Activated effector memory CD4-positive, alpha-beta T cell treated with anti-CD3 and anti-CD28 coated beads, Interleukin-2, amount 50 U/mL, for 16 hours (primary cell): ENCODE measurements at regions not wholly inside any gene's neighbourhood (a gene's known extent, or its start where the extent isn't known, plus 50 kb on each side); places are given as distances from the start of the nearest gene placed in this dataset.
"Not testable (repeated sequence)": the region's sequence is repeated elsewhere in the genome, so short reads cannot be mapped to it uniquely, and the experiment has no call there.

Experiments used
- DNase-seq: peaks from one replicate; pipeline ENCODE4 v3.0.0-alpha.2; 2020

DNA sequence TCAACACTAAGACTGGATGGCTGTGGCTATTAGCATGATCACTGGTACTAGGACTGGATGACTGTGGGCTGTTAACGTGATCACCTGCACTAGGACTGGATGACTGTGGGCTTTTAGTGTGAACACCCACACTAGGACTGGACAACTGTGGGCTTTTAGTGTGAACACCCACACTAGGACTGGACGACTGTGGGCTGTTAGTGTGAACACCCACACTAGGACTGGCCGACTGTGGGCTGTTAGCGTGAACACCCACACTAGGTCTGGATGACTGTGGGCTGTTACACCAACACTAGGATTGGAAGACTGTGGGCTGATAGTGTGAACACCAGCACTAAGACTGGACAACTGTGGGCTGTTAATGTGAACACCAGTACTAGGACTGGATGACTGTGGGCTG lies 329.2 kb downstream of the OSTF1 start:
- no peak for DNase-seq

DNA sequence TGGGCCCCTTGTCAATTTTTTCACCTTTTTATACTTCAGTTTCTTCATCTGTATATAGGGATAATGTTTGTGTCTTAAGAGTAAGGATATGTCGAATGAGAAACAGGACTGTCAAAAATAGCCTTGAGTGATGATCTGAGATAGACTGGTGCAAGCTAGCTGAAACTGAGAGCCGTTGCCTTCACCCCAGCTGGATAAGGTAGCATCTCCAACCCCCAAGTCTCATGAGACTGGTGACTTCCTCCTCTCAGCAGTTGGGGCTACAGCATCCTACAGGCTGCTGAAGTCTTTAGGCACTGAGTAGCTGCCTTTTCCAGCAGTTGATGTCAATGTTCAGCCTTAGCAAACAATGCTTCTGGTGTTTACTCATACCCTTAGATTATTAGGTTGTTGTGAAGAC lies 330.2 kb downstream of the OSTF1 start:
- DNase-seq = no peak

DNA sequence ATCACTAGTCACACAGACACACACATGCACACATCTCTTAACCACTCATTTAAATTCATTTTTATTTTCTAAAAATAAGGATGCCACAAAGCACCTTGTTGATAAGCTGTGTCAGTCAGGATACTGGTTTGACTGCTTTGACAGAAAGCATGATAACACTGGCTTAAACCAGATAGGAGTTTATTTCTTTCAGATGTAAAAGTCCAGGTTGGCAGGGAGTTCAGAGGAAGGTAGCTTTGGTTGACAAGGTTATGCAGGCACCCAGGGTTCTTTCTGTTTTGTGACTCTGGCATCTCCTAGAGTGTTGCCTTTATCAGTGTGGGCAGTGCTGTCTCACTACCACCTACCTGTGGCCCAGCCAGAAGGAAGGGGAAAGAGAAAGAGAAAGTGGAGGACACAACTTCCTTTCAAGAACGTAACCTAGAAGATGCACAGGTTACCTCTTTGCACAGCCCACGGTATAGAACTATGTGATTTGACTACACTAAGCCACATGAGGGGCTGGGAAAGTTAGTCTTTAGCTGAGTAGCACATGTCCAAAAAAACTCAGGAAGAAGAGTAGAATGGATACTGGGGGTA lies 334.7 kb downstream of the OSTF1 start:
- DNase-seq = no peak

DNA sequence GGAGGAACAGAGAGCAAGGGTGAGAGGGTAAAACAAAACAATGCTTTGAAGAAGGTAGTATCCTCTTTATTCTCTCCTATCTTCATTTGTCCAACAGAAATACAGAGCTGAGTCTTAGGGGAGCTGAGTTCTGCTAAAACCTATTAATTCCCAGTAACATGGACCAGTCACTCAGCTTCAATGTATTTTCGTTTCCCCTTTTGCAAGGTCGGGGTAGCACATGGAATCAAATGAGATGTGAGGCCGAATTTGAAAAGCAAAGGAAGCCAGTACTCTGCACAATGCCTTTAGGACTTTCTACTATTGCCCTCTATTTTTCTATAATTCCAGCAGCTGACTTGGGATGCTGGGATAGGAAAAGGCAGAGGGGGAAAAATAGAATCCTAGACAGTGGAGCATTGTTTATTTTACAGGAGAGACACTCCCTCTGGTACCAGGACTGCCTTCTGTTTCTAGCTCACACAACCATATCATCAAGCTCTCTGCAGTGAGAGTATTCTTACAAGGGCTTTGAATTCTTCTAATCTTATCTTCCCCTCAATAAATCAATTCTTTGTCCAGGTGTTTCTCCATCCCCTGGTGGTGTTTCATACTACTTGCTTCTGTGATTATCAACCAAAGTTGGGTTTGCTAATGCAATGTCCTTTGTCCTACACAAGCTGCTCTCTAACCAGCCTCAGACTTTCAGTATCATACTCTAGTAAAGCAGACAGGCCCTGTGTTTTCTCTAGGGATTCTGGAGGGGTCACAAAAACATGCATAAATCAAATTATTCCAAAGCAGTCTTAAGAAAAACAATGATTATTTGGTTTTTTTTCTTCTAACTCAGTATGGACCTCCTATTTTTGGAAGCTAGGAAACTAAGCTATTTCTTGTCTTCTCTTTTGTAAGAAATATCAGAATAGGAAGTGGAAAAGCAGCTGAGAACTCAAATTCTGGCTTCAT lies 341.5 kb downstream of the OSTF1 start:
- DNase-seq = no peak

DNA sequence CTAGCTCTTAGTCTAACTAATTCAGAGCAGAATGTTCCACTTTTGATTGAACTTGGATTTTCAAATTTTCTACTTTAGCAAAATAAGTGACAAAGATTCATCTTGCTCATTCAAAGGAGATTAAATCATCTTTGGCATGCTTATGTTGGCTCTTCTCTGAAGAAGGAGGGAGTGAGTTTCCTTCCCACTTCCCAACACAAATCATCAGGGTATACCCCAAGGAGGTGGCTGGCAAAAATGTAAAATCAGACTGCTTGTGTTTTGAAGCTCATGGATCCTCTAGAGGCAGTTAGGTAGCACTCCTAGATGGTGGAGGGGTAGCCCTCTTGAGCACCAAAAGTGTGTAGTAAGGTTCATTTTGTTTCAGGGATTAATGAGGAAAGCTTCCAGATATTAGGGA lies 343.1 kb downstream of the OSTF1 start:
- DNase-seq = no peak

DNA sequence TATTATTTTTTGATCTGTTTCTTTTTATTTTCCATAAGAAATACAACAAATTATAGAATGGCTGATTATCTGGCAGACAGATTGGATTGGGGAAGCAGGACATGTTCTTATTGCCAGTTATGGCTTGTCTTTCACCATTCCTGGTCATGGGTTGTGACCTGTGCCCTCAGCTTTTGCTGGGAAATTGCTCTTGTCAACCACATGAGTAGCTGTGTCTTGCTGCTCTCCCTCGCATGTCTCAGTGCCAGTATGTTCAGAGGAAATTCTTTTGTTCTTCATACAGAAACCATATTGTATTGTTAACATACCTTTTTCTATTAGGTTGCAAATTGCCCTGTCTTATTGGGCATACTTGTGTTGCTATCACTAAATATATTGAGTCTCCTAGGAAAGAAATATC lies 344.1 kb downstream of the OSTF1 start:
- no peak for DNase-seq

DNA sequence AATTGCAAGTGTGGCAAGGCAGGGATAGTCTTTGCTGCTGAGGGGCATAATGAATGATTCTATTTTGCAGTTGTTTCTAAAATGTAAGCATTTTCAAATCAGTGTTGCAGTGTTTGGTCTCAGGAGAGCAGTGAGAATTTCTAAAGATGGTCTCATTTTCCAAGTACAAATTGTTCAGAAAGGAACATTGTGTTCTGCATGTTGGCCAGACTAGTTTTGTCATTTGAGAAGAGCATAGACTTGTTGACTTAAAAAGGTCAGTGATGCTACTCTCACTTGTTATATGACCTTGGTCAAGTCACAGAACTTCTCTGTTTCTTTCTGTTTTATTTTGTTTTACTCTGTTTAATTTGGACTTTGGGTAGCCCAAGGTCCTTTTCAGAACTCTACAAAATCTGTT lies 344.6 kb downstream of the OSTF1 start:
- DNase-seq = no peak

DNA sequence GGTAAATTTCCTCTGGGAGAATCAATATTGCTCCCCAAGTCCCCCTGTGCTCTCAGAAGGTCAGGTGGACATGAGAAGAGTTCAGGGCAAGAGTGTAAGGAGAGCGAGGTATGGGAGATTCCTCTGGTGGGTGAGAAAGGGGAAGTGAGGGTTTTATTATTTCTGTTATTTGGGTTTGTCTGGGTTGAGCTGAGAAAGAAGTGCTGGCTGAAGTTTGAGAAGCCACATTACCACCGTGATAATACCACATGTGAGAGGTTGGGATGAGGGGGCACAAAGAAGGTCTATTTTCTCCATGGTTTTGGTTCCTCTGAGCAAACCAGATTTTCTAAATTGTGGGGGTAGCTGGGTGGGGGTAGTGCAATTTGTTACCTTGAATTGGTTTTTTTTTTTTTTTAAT lies 350.4 kb downstream of the OSTF1 start:
- no peak for DNase-seq

DNA sequence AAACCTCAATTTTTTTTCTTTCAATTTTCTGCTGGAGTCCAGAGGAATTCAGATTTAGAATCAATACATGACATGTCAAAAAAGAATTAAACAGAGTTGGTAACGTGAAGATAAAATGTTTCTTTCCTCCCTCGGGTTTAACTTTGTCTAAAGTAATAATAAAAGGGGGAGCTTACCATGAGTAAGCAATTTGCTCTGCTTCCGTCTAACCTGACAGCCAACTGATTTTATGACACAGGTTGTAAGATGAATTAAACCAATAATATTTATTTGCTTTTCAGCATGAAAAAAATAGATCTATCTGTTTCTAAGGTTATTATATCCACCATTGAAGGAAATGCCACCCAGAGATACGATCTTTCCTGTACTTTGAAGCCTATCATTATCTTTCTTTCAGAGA lies 352.6 kb downstream of the OSTF1 start:
- DNase-seq = no peak

DNA sequence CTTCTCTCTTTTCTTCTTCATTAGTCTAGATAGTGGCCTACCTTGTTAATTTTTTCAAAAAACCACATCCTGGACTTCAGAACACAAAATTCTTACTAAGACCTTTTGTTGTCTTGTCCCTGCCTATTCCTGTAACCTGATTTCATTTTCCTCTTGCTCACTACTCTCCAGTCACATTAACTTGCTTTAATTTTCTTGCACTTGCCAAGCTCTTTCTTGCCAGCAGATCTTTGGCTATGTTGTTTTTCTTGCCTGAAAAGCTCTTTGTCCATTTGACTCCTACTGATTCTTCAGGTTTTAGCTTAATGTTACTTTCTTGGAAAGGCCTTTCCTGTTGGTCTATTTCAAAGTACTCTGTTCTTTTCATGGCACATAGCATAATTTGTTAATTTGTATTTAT lies 356.8 kb downstream of the OSTF1 start:
- DNase-seq = no peak

DNA sequence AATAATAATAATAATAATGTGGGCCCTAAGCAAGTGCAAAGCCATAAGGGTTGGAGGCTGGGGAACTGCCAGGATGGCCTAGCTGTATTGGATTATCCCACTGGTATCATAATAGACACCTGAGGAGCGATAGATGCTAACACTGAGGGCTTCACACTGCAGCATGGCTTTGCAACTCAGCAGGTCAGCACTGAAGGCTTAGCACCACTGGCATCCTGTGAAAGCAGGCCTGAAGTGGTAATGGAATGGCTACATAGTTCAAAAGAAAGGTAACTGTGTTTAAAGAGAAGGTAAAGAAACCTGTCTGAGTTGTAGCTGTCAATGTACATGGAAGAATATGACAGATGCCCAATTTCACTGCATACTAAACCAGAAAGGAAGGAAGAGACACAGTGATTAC lies 359.0 kb downstream of the OSTF1 start:
- DNase-seq = no peak

DNA sequence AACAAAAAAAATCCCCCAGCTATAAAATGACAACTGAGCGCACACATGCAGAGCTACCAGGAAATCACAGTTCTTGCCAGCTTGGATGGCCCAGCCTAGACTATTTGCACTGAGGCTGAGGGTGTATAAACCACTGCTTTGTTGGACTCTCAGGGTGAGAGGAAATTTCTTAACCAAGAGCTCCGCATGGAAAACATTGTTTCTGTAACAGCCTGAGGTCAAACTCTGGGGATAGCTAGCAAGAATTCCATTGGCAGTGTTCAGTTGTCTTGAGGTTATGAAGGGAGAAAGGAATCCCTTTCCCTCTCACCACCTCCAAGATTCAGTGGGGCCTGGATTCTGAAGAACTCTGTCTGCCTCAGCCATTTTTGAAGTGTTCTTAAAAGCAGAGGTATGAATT lies 360.0 kb downstream of the OSTF1 start:
- DNase-seq = no peak

DNA sequence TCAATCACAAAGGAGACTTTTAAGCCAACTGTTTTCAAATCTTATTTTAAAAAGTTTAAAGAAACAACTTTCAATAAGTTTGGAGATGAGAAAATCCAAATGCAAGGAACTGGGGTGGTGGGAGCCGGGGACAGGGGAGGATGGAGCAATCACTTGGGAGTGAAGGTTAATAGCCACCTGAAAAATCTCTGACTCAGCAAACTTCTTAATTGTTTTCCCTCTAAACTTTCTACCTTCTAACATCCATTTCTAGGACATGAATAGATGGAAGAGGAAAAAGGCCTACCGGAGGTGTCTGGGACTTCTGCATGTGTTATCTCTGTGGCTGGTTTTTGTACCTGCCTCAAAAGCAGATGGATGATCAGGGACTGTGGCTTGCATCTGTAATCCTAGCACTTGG lies 360.6 kb downstream of the OSTF1 start:
- DNase-seq = no peak

DNA sequence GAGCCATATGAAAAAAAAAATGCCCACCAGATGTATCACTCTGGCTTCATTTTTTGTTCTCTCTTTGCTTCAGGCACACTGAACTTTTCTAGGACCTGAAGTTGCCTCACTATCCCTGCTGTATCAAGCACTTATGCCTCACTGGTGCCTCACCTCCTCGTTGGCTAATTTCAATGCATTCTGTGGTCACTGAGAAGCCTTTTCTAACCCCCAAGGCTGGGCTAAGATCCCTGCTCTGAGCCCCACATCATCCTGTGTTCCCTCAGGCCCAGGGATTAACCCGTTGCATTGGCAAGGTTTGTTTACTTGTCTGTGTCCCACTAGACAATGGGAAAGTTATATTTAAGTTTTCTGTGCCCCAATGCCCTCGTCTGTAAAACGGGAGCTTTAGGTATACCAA lies 362.7 kb downstream of the OSTF1 start:
- no peak for DNase-seq

DNA sequence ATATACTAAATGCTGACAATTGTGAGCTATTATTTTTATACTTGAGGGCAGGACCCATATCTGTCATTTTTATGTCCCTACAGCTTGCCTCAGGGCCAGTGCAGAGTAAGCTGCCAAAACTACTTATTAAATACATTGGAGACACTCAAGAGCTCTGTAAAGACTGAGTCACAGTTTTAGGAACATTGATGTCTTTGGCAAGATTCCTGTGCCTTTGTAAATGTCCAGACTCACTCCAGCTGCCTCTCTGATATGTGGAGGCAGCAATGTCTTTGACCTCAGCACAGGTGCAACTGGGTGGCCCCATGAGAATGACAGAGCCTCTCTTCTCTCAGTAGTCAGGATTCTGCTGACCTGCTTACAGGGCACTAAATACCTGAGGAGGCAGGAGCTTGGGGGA lies 363.2 kb downstream of the OSTF1 start:
- DNase-seq = no peak

DNA sequence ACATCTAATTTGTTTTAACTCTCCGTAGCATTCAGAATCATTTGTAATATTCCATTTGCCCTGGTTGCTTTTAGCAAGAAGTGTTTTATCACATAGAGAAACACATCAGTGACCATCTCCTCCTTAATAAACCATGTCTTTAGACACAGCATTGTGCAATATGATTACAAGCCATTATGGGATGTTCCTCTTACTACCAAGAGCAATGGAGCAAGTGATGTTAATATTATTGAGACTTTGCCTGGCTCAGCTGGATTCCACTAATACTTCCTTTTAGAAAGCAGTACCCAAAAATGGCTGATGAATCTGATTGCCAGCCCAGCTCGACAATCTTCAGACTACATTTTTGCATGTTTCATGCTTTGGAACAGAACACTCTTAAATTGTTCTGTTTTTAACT lies 364.2 kb downstream of the OSTF1 start:
- no peak for DNase-seq

DNA sequence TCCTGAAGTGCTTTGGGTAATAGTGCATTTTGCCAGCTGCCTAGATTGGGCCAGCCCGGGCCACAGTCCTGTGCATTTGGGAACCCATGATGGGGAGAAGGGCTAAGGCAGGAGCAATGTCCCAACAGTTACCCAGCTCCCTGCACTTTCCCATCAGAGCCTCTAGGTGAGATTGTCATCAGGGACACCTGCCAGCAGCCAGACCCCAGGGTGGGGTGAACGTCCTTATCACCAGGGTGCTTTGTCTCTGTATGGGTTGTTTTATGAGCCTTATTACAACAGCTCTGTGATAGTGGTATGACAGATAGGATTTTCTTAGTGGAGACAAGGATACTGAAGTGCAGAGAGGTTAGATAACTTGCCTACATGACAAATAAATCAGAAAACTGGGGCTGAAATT lies 365.7 kb downstream of the OSTF1 start:
- no peak for DNase-seq

DNA sequence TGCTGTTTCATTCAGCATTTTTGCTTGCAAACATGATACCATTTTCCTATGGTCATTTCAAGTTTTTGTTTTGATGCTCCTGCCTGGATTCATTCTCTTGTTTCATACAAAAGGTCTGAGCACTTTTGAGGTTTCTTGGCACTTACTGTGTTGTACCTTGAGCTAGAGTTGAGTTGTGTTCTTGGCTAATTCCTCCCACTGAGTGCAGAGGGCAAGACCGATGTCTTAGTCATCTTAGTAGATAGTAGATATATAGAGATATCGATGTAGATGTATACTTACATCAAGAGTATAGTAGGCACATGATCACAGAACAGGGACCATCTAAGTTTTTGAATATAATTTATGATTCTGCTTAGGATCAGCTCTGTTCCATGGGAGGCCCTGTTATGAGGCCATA lies 366.6 kb downstream of the OSTF1 start:
- DNase-seq = no peak

DNA sequence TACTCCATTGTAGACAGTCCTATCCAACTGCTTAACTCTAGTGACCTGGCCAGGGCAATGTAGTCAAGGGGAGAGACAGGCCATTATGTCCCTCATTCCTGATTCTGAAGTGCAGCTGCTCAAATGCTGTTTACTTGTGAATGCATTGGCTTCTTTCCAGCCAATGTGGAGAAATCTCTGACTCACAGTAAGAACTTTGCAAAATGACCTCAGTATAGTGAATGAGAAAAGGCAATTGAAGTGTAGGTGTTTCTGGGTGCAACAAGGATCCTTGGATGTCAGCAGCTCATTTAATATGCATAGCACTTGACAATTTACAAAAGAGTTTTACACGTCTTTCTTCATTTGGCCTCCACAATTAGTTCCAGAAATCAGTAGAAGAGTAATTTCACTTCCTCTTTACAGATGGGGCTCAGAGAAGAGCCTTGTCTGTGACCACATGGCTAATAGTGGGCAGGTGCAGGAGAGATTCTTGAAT lies 367.2 kb downstream of the OSTF1 start:
- DNase-seq = no peak

DNA sequence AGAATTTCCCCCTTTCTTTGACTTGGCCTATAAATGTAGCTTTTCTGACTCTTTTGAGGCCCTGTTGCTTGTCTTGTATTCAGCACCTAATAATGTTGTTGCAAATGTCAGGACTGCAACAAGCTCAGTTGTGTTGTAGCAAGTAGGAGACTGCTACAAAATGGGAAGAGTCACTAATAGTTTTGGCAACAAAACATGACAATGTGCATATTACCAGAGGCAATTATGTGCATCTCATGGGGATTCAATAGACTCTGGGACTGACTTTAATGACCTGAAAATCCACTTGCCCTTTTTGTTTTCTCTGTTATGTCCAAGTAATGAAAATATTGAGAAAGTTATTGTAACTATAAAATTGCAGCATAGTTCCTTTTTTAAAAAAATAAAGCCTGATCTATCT lies 368.4 kb downstream of the OSTF1 start:
- no peak for DNase-seq

DNA sequence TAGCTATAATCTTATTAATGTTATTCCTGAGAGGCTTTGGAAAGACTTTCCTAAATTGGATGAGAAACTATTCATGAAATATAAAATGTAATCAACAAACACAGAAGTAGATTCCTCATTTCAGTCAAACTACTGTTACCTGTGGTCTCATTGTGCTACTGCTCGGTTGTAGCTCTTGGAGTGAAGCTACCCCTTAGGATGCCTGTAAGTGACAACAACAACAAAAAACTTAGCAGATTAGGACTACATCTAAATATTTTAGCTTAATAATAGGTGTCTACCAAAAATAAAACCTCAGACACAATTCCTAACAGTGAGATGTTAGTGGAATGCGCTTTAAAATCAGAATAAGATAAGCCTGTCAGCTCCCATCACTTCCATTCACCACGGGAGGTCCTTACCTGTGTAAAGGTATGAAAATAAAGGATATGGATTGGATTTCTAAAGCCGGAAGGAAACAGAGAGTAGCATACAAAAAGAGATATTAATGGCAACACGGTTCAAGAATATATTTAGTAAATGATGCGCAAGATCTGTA lies 369.2 kb downstream of the OSTF1 start:
- no peak for DNase-seq

DNA sequence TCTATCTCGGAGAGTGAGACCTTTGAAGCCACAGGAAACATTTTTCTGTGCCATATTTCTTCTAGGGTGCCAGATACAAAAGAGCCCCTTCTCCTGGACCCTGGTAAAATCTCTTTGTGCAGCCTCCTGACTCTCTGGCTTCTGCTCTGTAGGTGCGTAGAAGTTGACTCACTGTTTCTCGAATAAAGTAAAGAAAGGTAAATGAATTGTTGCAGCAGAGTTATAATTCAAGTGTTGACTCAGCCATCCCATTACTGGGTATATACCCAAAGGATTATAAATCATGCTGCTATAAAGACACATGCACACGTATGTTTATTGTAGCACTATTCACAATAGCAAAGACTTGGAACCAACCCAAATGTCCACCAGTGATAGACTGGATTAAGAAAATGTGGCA lies 371.0 kb downstream of the OSTF1 start:
- not testable (repeated sequence) for DNase-seq

DNA sequence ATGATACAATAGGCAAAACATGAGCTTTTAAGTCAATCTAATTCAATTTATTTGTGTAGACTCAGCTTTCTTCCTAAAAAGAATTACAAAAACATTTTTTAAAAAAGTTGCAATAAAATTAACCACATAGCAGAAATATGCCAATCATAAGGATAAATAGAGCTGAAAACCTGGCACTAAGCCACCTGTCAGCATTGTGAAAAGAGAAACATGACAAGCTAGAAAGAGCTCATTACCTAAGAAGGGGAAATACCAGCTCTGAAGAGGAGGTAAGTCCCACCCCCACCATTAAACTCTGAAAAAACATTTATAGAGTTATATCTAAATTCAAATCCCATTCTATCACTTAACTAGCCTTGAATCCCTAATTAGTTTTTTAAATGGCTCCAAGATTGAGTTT lies 372.9 kb downstream of the OSTF1 start:
- no peak for DNase-seq

DNA sequence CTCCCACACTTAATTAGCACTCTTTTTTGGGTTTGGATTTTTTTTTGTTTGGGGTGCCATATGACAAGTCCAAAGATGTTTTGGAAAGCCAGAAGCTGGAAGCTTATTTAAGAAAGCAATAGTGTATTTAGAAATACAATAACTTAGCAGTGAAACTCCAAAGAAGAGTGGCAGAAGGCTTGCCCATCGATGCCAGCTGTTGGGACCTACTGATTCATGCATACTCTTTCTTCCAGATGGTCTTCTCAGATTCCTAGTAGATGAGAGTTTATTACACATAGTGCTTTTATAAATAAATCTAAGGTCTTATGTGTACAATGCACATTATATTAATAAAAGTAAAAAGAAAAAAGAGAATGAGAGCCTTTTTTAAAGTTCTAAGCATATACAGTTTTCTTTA lies 374.6 kb downstream of the OSTF1 start:
- DNase-seq = no peak
